Small intestine (tissue), 7 donors: ENCODE measurements at regions not wholly inside any gene's neighbourhood (a gene's known extent, or its start where the extent isn't known, plus 50 kb on each side); places are given as distances from the start of the nearest gene placed in this dataset.

Experiments used
- DNase-seq, 2 donors: peaks; one replicate each; pipeline versions ENCODE4 v3.0.0 to v3.0.0-alpha.2; 2013
- FAIRE-seq: peaks from 2 replicates; lab custom pipeline; 2012; peaks lifted over from hg19 to GRCh38; lab: Jason Lieb, UNC
- H3K27ac ChIP-seq, 3 donors: one replicate each; pipeline ENCODE4 v1.5.1; 2013; ENCODE audit warnings: low read length in 2 of 3, mild to moderate bottlenecking in 2 of 3, control low read depth in 1 of 3, inconsistent platforms in 1 of 3, low read depth in 1 of 3, moderate library complexity in 1 of 3
- H3K27me3 ChIP-seq, 3 donors: one replicate each; pipeline ENCODE4 v1.6.1; 2013; ENCODE audit warnings: low read length in 3 of 3, inconsistent platforms in 1 of 3; ENCODE audit not compliant: control insufficient read depth in 3 of 3, insufficient read depth in 3 of 3
- H3K36me3 ChIP-seq, 3 donors: one replicate each; pipeline ENCODE4 v1.6.1; 2013; ENCODE audit warnings: low read length in 3 of 3, inconsistent platforms in 1 of 3, low read depth in 1 of 3, mild to moderate bottlenecking in 1 of 3, moderate library complexity in 1 of 3; ENCODE audit not compliant: control insufficient read depth in 3 of 3, insufficient read depth in 2 of 3
- H3K4me1 ChIP-seq, 3 donors: one replicate each; pipeline ENCODE4 v1.6.1; 2013; ENCODE audit warnings: low read length in 2 of 3, inconsistent platforms in 1 of 3, low read depth in 1 of 3, mild to moderate bottlenecking in 1 of 3, moderate library complexity in 1 of 3; ENCODE audit not compliant: control insufficient read depth in 3 of 3, insufficient read depth in 2 of 3
- H3K4me3 ChIP-seq, 3 donors: one replicate each; pipeline ENCODE4 v1.5.1; 2013; ENCODE audit warnings: low read length in 3 of 3, control low read depth in 1 of 3, inconsistent platforms in 1 of 3, low read depth in 1 of 3, mild to moderate bottlenecking in 1 of 3, moderate library complexity in 1 of 3
- H3K9me3 ChIP-seq, 2 donors: one replicate each; pipeline ENCODE4 v1.6.1; 2013; ENCODE audit warnings: low read depth in 1 of 2, low read length in 1 of 2; ENCODE audit not compliant: control insufficient read depth in 2 of 2, insufficient read depth in 1 of 2
- WGBS, 3 donors: extraction: QIAGEN DNeasy Blood & Tissue Kit; methylation state at CpG; one replicate each; pipeline ENCODE4 v1.1.7; 2013; 5-methylcytosine and 5-hydroxymethylcytosine counted together
- donor health status: healthy with polysubstance abuse.
- donor health status: control.
- donor health status: control.
- donor health status: Bipolar disorder and iron deficiency.
- donor health status: healthy.

DNA sequence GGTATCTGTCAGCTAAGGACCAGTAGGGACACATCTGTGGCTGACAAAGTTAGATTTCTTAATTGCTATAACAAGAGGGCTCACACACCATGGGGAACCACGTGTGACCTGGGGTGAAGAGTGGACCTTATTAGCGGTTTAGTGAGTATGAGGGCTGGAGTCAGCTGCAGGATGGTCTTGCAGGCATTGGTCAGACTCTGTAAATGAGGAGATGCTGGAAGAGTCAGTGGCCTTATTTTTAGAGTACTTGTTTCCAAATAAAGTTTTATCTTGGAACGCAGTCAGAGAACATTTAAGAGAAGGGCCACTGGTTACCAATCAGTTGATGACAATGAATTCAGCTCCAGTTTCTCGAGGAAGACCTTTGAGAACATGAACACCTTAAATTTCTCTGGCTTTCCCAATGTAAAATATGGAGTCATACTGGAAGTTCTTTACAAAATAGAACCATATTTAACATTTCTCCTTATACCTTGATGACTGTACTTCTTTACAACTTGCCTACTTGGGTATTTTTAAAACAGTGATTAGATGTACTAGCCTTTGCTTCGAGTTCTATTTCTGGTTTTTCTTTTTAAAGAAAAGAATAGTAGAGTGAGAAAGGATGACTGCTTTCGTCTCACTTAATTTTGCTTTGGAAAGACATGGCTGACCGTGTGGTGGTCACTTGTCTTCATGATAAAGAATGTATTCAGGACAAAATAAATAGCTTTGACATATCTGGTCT, 185.9 kb upstream of the S1PR3 start:
- no peak overlapping the region for H3K27ac ChIP-seq
- WGBS, 3 donors = 75 to 83% (median 75%) methylated on average over 7 of the region's 7 CpGs
- no peaks in the 10 kb centered on the region for H3K36me3 ChIP-seq
- peaks cover 0 to 6% (median 0%) of the 10 kb centered on the region in 3 donors for H3K27me3 ChIP-seq
- FAIRE-seq = no peak
- H3K4me3 ChIP-seq = no peak overlapping the region
- no peaks in the 10 kb centered on the region for H3K9me3 ChIP-seq
- DNase-seq = no peak
- no peaks in the 10 kb centered on the region for H3K4me1 ChIP-seq

DNA sequence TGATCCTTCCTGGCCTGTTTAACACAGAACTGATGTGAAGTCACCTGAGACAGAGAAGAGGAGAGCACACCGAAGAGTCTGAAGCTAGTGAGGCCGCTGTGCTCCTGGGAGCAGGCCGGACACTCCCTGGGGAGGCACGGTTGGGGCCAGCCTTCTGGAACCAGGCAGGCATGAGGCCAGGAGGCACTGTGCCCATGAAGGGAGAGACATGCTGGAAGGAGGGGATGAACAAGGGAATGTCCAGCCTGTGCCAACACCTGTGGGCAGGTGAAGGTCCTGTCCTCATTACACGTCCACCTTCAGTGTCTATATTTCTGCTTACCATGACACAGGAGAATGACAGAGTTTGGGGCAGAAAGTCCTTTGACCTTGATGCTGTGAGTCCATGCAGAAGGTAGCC, 183.8 kb upstream of the S1PR3 start:
- Histone ChIP-seq H3K27me3 (peaks cover 0 to 2% (median 0%) of the 10 kb centered on the region in 3 donors), H3K27ac (no peak overlapping the region), H3K4me3 (no peak overlapping the region), H3K36me3 (no peaks in the 10 kb centered on the region), H3K4me1 (no peaks in the 10 kb centered on the region), H3K9me3 (no peaks in the 10 kb centered on the region)
- DNase-seq (no peak), FAIRE-seq (no peak)
- WGBS, 3 donors = 92 to 95% (median 94%) methylated on average over 5 of the region's 5 CpGs

DNA sequence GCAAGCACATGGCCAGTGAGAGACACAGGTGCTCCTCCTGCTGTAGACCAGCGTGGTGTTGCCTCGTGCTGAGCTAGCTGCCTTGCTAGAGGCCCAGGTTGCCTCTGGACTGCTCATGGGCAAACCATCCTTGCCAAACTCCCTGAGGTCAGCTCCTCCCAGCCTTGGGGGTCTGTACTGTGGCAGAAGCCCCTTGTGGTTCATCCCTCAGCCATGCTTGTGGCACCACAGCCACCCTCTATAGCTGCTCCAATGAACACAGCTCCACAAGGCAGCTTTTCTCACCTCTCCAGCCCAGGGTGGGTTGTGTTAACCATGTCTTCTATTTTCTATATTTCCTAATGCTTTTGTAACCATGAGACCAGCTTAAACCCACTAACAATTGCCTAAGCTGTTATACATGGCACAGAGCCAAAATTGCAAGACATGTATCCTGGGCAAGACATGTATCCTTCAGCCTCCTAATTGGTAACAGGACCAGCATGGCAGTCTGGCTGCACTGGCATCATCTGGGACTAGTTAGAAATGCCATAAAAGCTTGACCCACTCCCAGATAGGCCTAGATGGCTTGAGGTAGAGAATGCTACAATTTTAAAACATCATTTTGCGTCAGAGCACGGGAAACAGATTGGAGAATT, 183.1 kb upstream of the S1PR3 start:
- no peak overlapping the region for H3K27ac ChIP-seq
- no peaks in the 10 kb centered on the region for H3K4me1 ChIP-seq
- H3K9me3 ChIP-seq = no peaks in the 10 kb centered on the region
- DNase-seq = no peak
- WGBS, 3 donors = 90 to 92% (median 91%) methylated on average over 4 of the region's 4 CpGs
- peaks cover 0 to 2% (median 0%) of the 10 kb centered on the region in 3 donors for H3K27me3 ChIP-seq
- H3K4me3 ChIP-seq = no peak overlapping the region
- FAIRE-seq = no peak
- H3K36me3 ChIP-seq = no peaks in the 10 kb centered on the region

DNA sequence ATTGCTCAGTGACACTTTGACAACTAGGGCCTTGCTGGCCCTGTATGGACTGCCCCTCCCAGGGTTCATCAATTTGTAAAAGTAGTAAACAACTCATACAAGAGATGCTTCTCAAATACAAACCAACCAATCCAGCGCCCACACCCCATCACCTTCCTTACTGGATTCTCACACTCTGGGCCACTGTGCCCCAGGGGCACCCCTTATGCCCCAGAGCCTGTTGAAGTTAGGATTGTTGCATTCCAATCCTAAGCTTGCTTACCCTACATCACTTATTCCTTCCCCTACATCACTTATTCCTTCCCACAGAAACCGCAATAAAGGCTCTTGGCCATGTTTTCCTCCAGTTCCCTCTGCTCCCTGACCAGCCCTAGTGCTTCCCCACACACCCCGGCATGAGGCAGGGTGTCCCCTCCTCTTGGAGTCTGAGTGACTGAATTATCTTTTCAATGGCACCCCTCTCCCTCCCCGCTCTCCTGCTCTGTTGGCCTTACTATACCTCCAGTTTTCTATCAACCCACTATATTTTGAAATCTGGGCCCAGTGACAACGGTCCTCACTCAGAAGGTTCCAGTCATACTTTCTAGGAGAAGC, 182.4 kb upstream of the S1PR3 start:
- Histone ChIP-seq H3K9me3 (no peaks in the 10 kb centered on the region), H3K4me3 (no peak overlapping the region), H3K4me1 (no peaks in the 10 kb centered on the region), H3K27me3 (peaks cover 0 to 2% (median 0%) of the 10 kb centered on the region in 3 donors), H3K36me3 (no peaks in the 10 kb centered on the region), H3K27ac (no peak overlapping the region)
- FAIRE-seq = no peak
- WGBS, 3 donors = 84 to 85% (median 84%) methylated on average over 4 of the region's 5 CpGs
- no peak for DNase-seq

DNA sequence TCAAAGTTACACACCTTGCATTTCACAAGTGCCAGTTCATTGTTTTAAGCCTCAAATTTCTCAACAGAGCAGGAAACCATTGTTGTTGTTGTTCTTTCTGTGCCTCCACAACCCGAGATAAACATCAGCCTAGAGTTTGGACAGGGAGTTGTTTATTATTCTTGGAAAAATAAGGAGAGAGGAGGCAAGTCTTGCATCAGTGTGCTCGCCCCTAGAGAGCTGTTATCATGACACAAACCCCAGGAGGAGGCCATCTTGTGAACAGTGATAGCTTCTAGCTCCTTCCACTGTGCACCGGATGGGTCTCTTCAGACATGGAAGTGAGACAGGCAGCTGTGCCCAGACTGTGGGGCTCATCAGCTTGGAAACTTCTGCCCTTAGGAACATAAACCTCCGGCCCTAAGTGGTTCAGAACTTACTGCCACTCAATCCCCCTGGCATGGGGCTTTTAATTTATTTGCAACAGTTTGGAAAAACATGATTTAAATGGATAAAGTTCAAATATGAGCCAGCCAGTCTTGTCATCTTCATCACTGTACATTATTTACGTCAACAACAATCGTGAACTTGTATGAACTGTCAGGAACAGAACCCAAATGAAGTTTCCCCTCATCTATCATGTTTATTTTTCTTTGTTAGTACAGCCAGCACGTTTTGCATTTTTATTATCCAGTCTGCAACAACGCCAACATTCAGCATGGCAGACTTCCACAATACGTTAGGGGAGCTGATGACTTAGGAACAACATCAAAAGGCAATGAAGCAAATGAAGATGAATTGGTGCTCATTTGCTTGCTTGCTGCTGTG, 181.7 kb upstream of the S1PR3 start:
- 54 to 59% (median 57%) methylated on average over 9 of the region's 9 CpGs for WGBS, 3 donors
- no peak for FAIRE-seq
- H3K4me3 ChIP-seq = no peak overlapping the region

DNA sequence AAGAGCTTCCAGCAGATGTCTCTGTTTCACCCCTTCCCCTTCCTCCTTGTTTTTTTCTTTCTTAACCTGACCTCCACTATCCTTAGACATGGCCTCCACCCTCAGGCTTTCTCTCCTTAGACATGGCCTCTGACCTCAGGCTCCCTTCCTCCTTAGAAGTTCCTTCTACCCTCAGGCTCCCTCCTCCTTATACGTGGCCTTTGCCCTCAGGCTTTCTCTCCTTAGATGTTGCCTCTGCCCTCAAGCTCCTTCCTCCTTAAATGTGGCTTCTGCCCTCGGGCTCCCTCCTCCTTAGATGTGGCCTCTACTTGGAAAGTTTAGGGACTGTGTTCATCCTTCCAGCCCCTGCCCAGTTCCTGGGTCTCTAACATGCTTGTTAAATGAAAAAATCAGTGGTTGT, 180.4 kb upstream of the S1PR3 start:
- peaks cover 0 to 3% (median 0%) of the 10 kb centered on the region in 3 donors for H3K4me1 ChIP-seq
- WGBS, 3 donors = 46 to 73% (median 50%) methylated on average over 2 of the region's 2 CpGs
- no peaks in the 10 kb centered on the region for H3K36me3 ChIP-seq
- H3K4me3 ChIP-seq = no peak overlapping the region
- H3K27me3 ChIP-seq = peaks cover 0 to 2% (median 0%) of the 10 kb centered on the region in 3 donors
- DNase-seq (no peak), FAIRE-seq (no peak)
- H3K9me3 ChIP-seq = no peaks in the 10 kb centered on the region
- H3K27ac ChIP-seq = no peak overlapping the region

More for the DNA sequence above, 181.7 kb upstream of the S1PR3 start:
- H3K36me3 ChIP-seq = no peaks in the 10 kb centered on the region
- H3K27ac ChIP-seq = no peak overlapping the region
- DNase-seq = no peak
- H3K4me1 ChIP-seq = peaks cover 0 to under 1% (median 0%) of the 10 kb centered on the region in 3 donors
- H3K27me3 ChIP-seq = peaks cover 0 to 2% (median 0%) of the 10 kb centered on the region in 3 donors
- no peaks in the 10 kb centered on the region for H3K9me3 ChIP-seq

DNA sequence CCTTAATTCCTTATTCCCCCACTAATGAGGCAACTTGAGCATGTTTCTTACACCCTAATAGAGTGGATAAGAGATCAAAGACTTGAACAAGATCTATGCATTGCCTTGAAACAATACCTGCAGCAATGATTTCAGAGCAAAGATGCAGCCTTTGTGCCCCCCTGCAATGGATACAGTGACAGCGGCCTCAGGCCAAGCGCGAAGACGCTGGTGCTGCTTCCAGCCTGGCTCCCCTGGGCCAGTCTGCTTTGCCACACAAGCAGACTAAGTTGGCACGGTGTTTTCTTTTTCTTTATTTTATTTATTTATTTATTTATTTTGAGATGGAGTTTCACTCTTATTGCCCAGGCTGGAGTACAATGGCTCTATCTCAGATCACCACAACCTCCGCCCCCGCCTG, 179.8 kb upstream of the S1PR3 start:
- 96 to 97% (median 96%) methylated on average over 7 of the region's 7 CpGs for WGBS, 3 donors
- H3K4me3 ChIP-seq = no peak overlapping the region

More for the DNA sequence above, 179.8 kb upstream of the S1PR3 start:
- FAIRE-seq (no peak), DNase-seq (no peak)
- H3K9me3 ChIP-seq = no peaks in the 10 kb centered on the region
- no peak overlapping the region for H3K27ac ChIP-seq
- H3K36me3 ChIP-seq = no peaks in the 10 kb centered on the region
- peaks cover 0 to 3% (median 0%) of the 10 kb centered on the region in 3 donors for H3K4me1 ChIP-seq
- H3K27me3 ChIP-seq = peaks cover 0 to 2% (median 0%) of the 10 kb centered on the region in 3 donors
